Kidney (tissue), 13 donors: ENCODE measurements at regions not wholly inside any gene's neighbourhood (a gene's known extent, or its start where the extent isn't known, plus 50 kb on each side); places are given as distances from the start of the nearest gene placed in this dataset.

Source experiments
- DNase-seq, 5 donors: peaks; one replicate each; pipeline ENCODE4 v3.0.0-alpha.2; 2013 to 2020
- FAIRE-seq: peaks from 2 replicates; lab custom pipeline; 2012; peaks lifted over from hg19 to GRCh38; lab: Jason Lieb, UNC
- H3K27ac ChIP-seq, 2 donors: one replicate each; pipeline ENCODE4 v1.7.0; 2013; ENCODE audit warnings: low read depth in 2 of 2, low read length in 2 of 2, inconsistent platforms in 1 of 2
- H3K27me3 ChIP-seq: one replicate; pipeline ENCODE4 v1.7.1; 2013; ENCODE audit warnings: low read length, inconsistent platforms; ENCODE audit not compliant: control insufficient read depth, insufficient read depth
- H3K36me3 ChIP-seq, 3 donors: one replicate each; pipeline versions ENCODE4 v1.7.0 to v1.7.1; 2013; ENCODE audit warnings: low read length in 3 of 3, control low read depth in 1 of 3, inconsistent platforms in 1 of 3; ENCODE audit not compliant: insufficient read depth in 3 of 3, control insufficient read depth in 2 of 3
- H3K4me1 ChIP-seq, 3 donors: one replicate each; pipeline versions ENCODE4 v1.7.0 to v1.7.1; 2013; ENCODE audit warnings: low read length in 3 of 3, inconsistent platforms in 1 of 3, low read depth in 1 of 3; ENCODE audit not compliant: control insufficient read depth in 2 of 3, insufficient read depth in 2 of 3
- H3K4me3 ChIP-seq, 3 donors: one replicate each; pipeline versions ENCODE4 v1.7.0 to v1.8.1; 2013; ENCODE audit warnings: low read length in 3 of 3, control low read depth in 1 of 3, inconsistent platforms in 1 of 3
- H3K9ac ChIP-seq, 3 donors: one replicate each; pipeline versions ENCODE4 v1.7.0 to v1.7.1; 2013; ENCODE audit warnings: low read length in 3 of 3, control low read depth in 1 of 3, inconsistent platforms in 1 of 3
- H3K9me3 ChIP-seq, 3 donors: one replicate each; pipeline versions ENCODE4 v1.7.0 to v1.7.1; 2013; ENCODE audit warnings: low read length in 3 of 3, control low read depth in 1 of 3, inconsistent platforms in 1 of 3; ENCODE audit not compliant: control insufficient read depth in 2 of 3, insufficient read depth in 1 of 3
- intact Hi-C: fragments of 100-400 bp; cut with DNase I; formaldehyde crosslinking; loops from one replicate; pipeline ENCODE4 v1.11.1; 2022
- TF ChIP-seq, protein P1 (sequence below): IDR thresholded peaks from 3 replicates; pipeline ENCODE4 v1.5.1; 2012; ENCODE audit warnings: mild to moderate bottlenecking, moderate library complexity, borderline replicate concordance; ENCODE audit not compliant: insufficient read depth; ENCODE audit errors: extremely low read depth
- donor health status: control.
- donor health status: control.
- donor health status: control.
- donor health status: control.
- donor health status: control.
- donor health status: DM: yes; HTN: yes; CAD: no.
- donor health status: Normal renal cell carcinoma (clear cell type).

DNA sequence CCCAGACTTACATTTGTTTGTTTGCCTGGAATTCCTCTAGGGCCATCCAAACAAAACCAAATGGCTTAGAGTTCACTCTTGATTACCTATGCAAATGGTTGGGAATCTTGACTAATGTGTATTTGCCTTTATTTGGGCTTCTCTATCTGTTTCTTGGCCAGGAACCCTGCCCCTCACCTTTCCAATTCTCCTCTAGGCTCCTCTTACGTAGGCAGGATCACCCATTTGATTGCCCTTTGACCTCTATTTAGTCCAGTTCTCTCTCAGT is 123.0 kb upstream of the DYRK2 start:
- TF ChIP-seq, protein P1, sequence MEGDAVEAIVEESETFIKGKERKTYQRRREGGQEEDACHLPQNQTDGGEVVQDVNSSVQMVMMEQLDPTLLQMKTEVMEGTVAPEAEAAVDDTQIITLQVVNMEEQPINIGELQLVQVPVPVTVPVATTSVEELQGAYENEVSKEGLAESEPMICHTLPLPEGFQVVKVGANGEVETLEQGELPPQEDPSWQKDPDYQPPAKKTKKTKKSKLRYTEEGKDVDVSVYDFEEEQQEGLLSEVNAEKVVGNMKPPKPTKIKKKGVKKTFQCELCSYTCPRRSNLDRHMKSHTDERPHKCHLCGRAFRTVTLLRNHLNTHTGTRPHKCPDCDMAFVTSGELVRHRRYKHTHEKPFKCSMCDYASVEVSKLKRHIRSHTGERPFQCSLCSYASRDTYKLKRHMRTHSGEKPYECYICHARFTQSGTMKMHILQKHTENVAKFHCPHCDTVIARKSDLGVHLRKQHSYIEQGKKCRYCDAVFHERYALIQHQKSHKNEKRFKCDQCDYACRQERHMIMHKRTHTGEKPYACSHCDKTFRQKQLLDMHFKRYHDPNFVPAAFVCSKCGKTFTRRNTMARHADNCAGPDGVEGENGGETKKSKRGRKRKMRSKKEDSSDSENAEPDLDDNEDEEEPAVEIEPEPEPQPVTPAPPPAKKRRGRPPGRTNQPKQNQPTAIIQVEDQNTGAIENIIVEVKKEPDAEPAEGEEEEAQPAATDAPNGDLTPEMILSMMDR, result no peak
- Histone ChIP-seq H3K36me3 (no peaks in the 10 kb centered on the region), H3K27me3 (no peaks in the 10 kb centered on the region), H3K27ac (no peak overlapping the region), H3K9me3 (no peaks in the 10 kb centered on the region), H3K4me1 (no peaks in the 10 kb centered on the region), H3K4me3 (no peak overlapping the region), H3K9ac (no peak overlapping the region)
- no peak for FAIRE-seq
- DNase-seq, result no peak
- intact Hi-C loops, result no loop called here

DNA sequence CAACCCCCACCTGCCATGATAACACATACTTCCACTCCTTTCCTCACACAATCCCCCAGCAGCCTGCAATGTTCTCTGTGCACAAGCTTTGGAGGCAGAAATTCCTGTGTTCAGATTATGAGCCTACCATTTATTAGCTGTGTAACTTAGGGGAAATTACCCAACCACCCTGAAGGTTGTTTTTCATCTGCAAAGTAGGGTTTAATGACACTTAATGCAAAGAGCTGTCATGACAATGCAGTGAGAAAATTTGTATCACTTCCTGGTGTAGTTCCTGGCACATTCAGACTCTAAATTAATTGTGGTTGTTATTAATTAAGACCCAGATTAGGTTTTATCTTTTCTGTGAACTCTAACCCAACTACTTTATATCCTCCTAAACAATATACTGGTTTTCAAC is 122.4 kb upstream of the DYRK2 start:
- no peak for FAIRE-seq

GRCh38 chr12:67531051-67531450 is 117.5 kb upstream of the DYRK2 start:
- H3K36me3 ChIP-seq, result no peaks in the 10 kb centered on the region
- TF ChIP-seq, protein P1, result no peak
- intact Hi-C loops, result no loop called here
- H3K4me3 ChIP-seq, result no peak overlapping the region
- no peak overlapping the region for H3K27ac ChIP-seq
- H3K27me3 ChIP-seq, result no peaks in the 10 kb centered on the region
- no peak overlapping the region for H3K9ac ChIP-seq
- H3K4me1 ChIP-seq, result no peaks in the 10 kb centered on the region
- FAIRE-seq (no peak), DNase-seq (no peak)
- no peaks in the 10 kb centered on the region for H3K9me3 ChIP-seq

More for the DNA sequence above, 122.4 kb upstream of the DYRK2 start:
- no peak overlapping the region for H3K27ac ChIP-seq
- H3K9ac ChIP-seq, result no peak overlapping the region
- no peaks in the 10 kb centered on the region for H3K27me3 ChIP-seq
- H3K4me3 ChIP-seq, result no peak overlapping the region
- H3K36me3 ChIP-seq, result no peaks in the 10 kb centered on the region
- DNase-seq, result no peak
- H3K9me3 ChIP-seq, result no peaks in the 10 kb centered on the region
- TF ChIP-seq, protein P1, result no peak
- no peaks in the 10 kb centered on the region for H3K4me1 ChIP-seq
- intact Hi-C loops, result no loop called here

DNA sequence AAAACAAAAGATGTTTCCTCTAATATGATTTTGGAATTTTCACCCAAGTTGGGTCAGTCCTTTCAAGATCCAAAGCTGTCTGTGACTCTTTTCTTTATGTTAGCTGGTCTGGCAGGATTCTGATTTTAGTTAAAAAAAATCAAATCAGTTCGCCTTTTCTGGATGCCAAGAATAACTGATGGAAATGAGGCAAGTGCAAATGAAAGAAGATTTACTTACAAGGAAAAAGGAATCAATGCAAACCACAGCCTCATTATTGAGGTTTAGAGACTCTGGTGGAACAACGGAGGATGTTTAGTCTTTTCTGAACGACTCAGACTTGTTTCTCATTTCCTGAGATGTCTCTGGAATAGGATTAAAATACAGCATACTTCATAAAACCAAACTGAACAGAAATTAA is 117.0 kb upstream of the DYRK2 start:
- no peak for DNase-seq
- intact Hi-C loops, result no loop called here
- Histone ChIP-seq H3K36me3 (no peaks in the 10 kb centered on the region), H3K4me3 (no peak overlapping the region), H3K9me3 (no peaks in the 10 kb centered on the region), H3K27me3 (no peaks in the 10 kb centered on the region), H3K9ac (no peak overlapping the region), H3K27ac (no peak overlapping the region), H3K4me1 (no peaks in the 10 kb centered on the region)
- no peak for FAIRE-seq
- TF ChIP-seq, protein P1, result no peak
